VCaP (cell line): ENCODE measurements at regions not wholly inside any gene's neighbourhood (a gene's known extent, or its start where the extent isn't known, plus 50 kb on each side); places are given as distances from the start of the nearest gene placed in this dataset.

Experiments
- H3K27ac ChIP-seq: fragments of 450-650 bp; 2 replicates; pipeline ENCODE4 v1.5.1; 2017
- CTCF ChIP-seq: fragments of 450-650 bp; conservative IDR thresholded peaks from 2 replicates; pipeline ENCODE4 v1.5.1; 2017; ENCODE audit warnings: mild to moderate bottlenecking, moderate library complexity

- TF ChIP-seq CTCF, result no peak
- H3K27ac ChIP-seq, result no peak overlapping the region
Measured at GRCh38 chr9:89935801-89936200, 331.0 kb downstream of the GADD45G start.

DNA sequence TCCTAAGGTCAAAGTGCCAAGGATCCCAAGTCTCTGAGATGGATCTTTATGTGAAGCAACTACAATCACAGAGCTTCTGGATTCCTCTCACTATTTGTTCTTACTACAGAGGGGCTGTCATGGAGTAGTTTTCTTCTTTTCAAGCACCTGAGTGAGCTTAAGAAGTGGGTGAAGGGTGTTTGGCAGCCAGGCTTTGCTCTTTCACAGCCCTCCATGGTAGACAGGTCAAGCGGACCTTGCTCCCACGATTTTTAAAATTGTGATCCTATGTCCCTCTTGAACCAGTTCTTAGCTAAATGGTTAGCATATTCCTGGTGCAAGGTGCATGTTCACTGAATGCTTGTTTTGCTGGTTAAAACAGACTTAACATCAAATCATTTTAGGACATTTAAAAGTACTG, 332.2 kb downstream of the GADD45G start:
- TF ChIP-seq CTCF, result no peak
- H3K27ac ChIP-seq, result no peak overlapping the region

GRCh38 chr9:89939181-89939580, 334.4 kb downstream of the GADD45G start:
- no peak for TF ChIP-seq CTCF
- H3K27ac ChIP-seq, result no peak overlapping the region

- no peak overlapping the region for H3K27ac ChIP-seq
- TF ChIP-seq CTCF, result no peak
Measured at GRCh38 chr9:89939626-89940292, 334.9 kb downstream of the GADD45G start.

DNA sequence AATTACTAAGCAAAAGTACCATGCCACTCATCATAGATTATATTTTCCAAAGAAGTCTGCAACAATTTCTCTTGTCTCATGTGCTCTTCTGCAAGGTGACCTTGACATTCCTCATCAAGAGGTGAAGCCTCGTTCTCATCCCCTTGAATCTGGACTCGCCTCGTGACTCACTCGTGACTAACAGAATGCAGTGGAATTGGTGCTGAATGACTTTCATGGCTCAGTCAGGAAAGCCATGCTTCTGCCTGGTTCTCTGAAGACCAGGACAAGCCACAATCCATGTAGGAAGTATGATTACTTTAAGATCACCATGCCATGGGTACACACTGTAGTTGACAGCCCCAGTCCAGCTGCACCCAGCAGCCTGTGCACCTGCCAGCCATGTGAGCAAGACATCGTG, 335.8 kb downstream of the GADD45G start:
- no peak for TF ChIP-seq CTCF

DNA sequence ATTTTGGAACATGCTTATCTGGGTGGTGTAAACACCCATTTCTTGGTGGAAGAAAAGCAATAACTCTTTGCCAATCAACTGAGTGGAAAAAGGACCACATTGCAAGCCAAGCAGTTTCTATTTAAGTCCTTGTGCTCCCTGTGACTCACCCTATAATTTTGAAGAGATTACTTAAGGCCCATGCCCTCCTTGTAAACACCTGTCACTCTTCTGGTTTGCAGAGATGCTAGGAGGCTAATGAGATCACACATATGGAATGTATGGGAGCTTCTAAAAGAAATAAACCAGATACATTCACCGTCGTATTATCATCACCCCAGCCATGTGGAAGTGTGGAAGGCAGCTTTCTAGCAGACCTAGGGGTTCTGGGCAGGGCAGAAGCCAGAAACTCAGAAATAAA, 337.1 kb downstream of the GADD45G start:
- H3K27ac ChIP-seq, result no peak overlapping the region
- TF ChIP-seq CTCF, result no peak

More for the DNA sequence above, 335.8 kb downstream of the GADD45G start:
- no peak overlapping the region for H3K27ac ChIP-seq

DNA sequence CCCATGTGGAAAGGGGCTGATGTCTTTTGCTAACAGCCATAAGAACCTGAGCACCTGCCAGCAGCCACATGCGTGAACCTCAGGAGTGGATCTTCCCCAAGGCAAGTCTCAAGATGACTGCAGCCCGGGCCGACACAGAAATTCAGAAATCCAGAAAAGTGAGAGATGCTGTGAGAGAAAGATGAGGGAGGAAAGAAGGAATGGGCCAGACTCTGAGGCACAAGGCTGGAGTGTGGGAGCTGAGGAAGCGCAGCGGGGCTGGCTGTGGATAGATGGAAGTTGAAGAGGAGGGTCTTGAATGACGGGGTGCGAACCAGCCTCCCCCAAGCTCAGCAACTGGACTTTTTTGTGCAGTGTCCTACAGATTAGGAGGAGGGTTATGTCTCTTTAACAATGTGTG, 337.8 kb downstream of the GADD45G start:
- H3K27ac ChIP-seq, result no peak overlapping the region
- no peak for TF ChIP-seq CTCF
